ENCODE measurements at regions not wholly inside any gene's neighbourhood (a gene's known extent, or its start where the extent isn't known, plus 50 kb on each side); places are given as distances from the start of the nearest gene placed in this dataset.
"Not testable (repeated sequence)": the region's sequence is repeated elsewhere in the genome, so short reads cannot be mapped to it uniquely, and the experiment has no call there.

- no peak for DNase-seq
- in situ Hi-C loops (cut with HindIII; ENCODE audit: low pct_ligation_motif_present, low pct_unique_long_range_greater_than_20kb, low sequenced_read_pairs), result no loop called here
Measured at GRCh38 chr12:19744705-19745218, 305.5 kb downstream of the AEBP2 start.

GRCh38 chr12:19746471-19746870 lies 307.2 kb downstream of the AEBP2 start:
- no peak for DNase-seq
- in situ Hi-C loops (cut with HindIII; ENCODE audit: low pct_ligation_motif_present, low pct_unique_long_range_greater_than_20kb, low sequenced_read_pairs), result no loop called here

- in situ Hi-C loops (cut with HindIII; ENCODE audit: low pct_ligation_motif_present, low pct_unique_long_range_greater_than_20kb, low sequenced_read_pairs), result no loop called here
Measured at GRCh38 chr12:19749906-19750574, 310.7 kb downstream of the AEBP2 start.

GRCh38 chr12:19751078-19751477 lies 311.8 kb downstream of the AEBP2 start:
- DNase-seq, result no peak
- in situ Hi-C loops (cut with HindIII; ENCODE audit: low pct_ligation_motif_present, low pct_unique_long_range_greater_than_20kb, low sequenced_read_pairs), result no loop called here

More at GRCh38 chr12:19749906-19750574, 310.7 kb downstream of the AEBP2 start:
- no peak for DNase-seq

- in situ Hi-C loops (cut with HindIII; ENCODE audit: low pct_ligation_motif_present, low pct_unique_long_range_greater_than_20kb, low sequenced_read_pairs), result no loop called here
- DNase-seq, result no peak
Measured at GRCh38 chr12:19752712-19753111, 313.4 kb downstream of the AEBP2 start.

GRCh38 chr12:19755136-19755535 lies 315.8 kb downstream of the AEBP2 start:
- DNase-seq, result no peak
- in situ Hi-C loops (cut with HindIII; ENCODE audit: low pct_ligation_motif_present, low pct_unique_long_range_greater_than_20kb, low sequenced_read_pairs), result no loop called here

- in situ Hi-C loops (cut with HindIII; ENCODE audit: low pct_ligation_motif_present, low pct_unique_long_range_greater_than_20kb, low sequenced_read_pairs), result no loop called here
- DNase-seq, result peak; percentile 52
Measured at GRCh38 chr12:19757317-19757877, 318.1 kb downstream of the AEBP2 start.

GRCh38 chr12:19759227-19759626 lies 319.9 kb downstream of the AEBP2 start:
- DNase-seq, result no peak
- in situ Hi-C loops (cut with HindIII; ENCODE audit: low pct_ligation_motif_present, low pct_unique_long_range_greater_than_20kb, low sequenced_read_pairs), result no loop called here

DNA sequence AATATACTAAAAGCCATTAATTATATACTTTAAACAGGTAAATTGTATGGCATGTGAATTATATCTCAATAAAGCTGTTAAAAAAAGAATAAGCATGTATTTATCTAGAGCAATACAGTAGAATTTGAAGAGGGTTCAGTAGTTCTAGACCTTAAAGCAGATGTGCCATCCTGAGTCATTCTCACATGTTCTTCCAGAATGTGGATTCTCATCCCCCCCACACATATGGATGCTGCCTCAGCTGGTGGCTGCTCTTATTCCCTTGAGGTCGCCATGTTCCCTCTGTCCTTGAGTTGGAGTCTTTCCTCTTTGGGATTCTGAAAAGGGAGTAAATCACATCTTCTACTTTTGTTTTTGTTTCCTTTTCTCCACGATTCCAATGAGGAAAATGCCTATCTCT lies 321.3 kb downstream of the AEBP2 start:
- in situ Hi-C loops (cut with HindIII; ENCODE audit: low pct_ligation_motif_present, low pct_unique_long_range_greater_than_20kb, low sequenced_read_pairs), result no loop called here
- DNase-seq, result no peak

- DNase-seq, result no peak
- in situ Hi-C loops (cut with HindIII; ENCODE audit: low pct_ligation_motif_present, low pct_unique_long_range_greater_than_20kb, low sequenced_read_pairs), result no loop called here
Measured at GRCh38 chr12:19761463-19761862, 322.2 kb downstream of the AEBP2 start.

DNA sequence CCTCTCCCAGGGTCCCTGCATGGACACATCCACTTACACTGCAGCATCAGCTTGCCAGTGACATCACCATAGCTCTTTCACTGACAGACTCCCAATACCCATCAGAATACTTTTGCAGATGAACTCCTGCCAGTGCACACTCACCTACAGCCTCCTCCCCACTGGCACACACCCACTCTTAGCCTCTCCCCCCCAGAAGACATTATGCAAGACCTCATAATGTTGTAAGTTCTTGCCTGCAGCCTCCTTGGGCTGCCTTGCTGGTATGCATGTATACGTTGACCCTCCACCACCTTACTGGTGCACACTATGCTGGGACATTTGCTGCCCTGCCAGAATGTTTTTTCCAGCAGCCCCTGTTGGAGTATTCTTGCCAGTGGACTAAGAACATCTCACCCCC lies 324.2 kb downstream of the AEBP2 start:
- no peak for DNase-seq
- in situ Hi-C loops (cut with HindIII; ENCODE audit: low pct_ligation_motif_present, low pct_unique_long_range_greater_than_20kb, low sequenced_read_pairs), result no loop called here

DNA sequence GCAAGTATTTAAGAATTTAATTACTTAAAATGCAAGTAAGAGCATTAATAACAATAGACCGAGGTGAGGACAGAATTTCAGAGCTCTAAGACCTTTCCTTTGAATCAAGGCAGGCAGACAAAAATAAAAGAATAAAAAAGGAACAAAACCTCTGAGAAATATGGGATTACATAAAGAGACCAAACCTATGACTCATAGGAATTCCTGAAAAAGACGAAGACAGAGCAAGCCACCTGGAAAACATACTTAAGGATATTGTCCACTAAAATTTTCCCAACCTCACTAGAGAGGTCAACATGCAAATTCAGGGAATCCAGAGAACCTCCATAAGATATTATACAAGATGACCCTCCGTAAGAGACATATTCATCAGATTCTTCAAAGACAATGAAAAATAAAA lies 325.1 kb downstream of the AEBP2 start:
- no peak for DNase-seq
- in situ Hi-C loops (cut with HindIII; ENCODE audit: low pct_ligation_motif_present, low pct_unique_long_range_greater_than_20kb, low sequenced_read_pairs), result no loop called here

DNA sequence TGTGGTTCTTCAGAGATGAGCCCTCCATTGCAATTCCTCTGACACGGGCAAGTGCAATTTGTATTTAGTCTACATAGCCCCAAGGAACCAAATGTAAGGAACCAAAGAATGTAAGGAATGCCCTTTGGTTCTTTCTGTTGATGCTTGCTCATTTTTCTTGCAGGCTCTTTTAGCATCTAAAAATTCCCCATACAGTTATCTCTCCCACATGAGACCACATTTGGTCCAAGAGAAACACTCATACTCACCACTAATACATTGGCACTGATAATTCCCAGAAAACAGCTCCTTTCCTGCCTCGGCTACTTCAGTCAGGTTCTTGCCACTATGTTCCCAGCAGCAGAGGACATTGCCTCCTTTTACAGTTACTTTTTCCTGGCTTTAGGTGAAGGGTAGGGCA lies 332.6 kb downstream of the AEBP2 start:
- in situ Hi-C loops (cut with HindIII; ENCODE audit: low pct_ligation_motif_present, low pct_unique_long_range_greater_than_20kb, low sequenced_read_pairs), result no loop called here
- DNase-seq, result no peak

DNA sequence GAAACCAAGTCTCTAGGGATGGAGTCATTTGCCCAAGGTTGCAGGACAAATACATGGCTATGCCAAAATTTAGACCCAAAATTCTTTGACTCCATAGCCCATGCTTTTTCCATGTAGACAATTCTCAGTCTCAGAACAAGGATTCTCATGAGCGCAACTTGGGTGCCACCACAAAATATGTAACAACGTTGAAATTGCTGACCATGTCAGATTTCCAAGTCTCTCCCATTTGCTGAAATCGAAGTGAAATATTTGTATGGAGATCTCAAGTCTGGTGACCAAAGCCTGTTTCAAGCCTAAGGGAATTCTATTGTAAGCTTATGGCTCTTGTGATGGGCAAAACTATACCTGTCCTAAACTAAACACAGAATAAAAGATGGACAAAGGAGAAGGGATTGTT lies 333.5 kb downstream of the AEBP2 start:
- no peak for DNase-seq
- in situ Hi-C loops (cut with HindIII; ENCODE audit: low pct_ligation_motif_present, low pct_unique_long_range_greater_than_20kb, low sequenced_read_pairs), result no loop called here

DNA sequence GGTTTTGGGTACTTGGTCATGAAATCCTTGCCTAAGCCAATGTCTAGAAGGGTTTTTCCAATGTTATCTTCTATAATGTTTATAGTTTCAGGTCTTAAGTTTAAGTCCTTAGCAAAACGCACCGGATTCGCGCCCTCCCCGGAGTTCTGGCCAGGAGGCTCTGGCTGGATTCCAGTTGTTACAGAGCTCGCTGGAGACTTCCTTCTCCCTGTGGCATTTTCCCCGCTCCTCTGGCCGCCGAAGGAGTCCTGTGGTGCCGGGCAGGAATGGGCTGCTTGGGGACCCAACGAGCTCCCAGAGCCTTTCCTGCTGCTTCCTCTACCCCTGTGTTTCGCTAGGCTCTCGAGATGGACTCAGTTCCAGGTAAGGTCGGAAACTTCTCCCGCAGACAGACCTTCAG lies 335.9 kb downstream of the AEBP2 start:
- in situ Hi-C loops (cut with HindIII; ENCODE audit: low pct_ligation_motif_present, low pct_unique_long_range_greater_than_20kb, low sequenced_read_pairs), result no loop called here

DNA sequence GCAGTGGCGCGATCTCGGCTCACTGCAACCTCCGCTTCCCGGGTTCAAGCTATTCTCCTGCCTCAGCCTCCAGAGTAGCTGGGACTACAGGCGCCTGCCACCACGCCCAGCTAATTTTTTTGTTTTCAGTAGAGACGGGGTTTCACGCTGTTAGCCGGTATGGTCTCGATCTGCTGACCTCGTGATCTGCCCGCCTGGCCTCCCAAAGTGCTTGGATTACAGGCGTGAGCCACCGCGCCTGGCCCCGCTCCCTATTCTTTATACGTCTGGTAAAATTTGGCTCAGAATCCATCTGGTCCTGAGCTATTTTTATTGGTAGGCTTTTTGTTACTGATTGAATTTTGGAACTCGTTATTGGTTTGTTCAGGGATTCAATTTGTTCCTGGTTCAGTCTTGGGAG lies 336.7 kb downstream of the AEBP2 start:
- DNase-seq; in situ Hi-C loops (cut with HindIII; ENCODE audit: low pct_ligation_motif_present, low pct_unique_long_range_greater_than_20kb, low sequenced_read_pairs): not testable (repeated sequence)

More for the DNA sequence above, 335.9 kb downstream of the AEBP2 start:
- DNase-seq, result no peak

DNA sequence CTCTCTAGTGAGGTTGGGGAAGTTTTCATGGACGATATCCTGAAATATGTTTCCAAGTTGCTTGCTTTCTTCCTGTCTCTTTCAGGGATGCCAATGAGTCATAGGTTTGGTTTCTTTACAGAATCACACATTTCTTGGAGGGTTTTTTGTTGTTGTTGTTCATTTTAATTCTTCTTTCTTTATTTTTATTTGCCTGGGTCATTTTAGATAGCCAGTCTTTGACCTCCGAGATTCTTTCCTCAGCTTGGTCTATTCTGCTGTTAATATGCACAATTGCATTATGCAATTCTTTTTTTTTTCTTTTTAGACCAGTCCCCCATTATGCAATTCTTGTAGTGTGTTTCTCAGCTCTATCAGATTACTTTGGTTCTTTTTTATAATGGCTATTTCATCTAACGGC lies 338.9 kb downstream of the AEBP2 start:
- DNase-seq, result no peak
- in situ Hi-C loops (cut with HindIII; ENCODE audit: low pct_ligation_motif_present, low pct_unique_long_range_greater_than_20kb, low sequenced_read_pairs), result no loop called here

GRCh38 chr12:19778797-19779196 lies 339.5 kb downstream of the AEBP2 start:
- in situ Hi-C loops (cut with HindIII; ENCODE audit: low pct_ligation_motif_present, low pct_unique_long_range_greater_than_20kb, low sequenced_read_pairs), result no loop called here
- DNase-seq, result no peak

GRCh38 chr12:19779395-19780056 lies 340.2 kb downstream of the AEBP2 start:
- DNase-seq, result no peak
- in situ Hi-C loops (cut with HindIII; ENCODE audit: low pct_ligation_motif_present, low pct_unique_long_range_greater_than_20kb, low sequenced_read_pairs), result no loop called here

DNA sequence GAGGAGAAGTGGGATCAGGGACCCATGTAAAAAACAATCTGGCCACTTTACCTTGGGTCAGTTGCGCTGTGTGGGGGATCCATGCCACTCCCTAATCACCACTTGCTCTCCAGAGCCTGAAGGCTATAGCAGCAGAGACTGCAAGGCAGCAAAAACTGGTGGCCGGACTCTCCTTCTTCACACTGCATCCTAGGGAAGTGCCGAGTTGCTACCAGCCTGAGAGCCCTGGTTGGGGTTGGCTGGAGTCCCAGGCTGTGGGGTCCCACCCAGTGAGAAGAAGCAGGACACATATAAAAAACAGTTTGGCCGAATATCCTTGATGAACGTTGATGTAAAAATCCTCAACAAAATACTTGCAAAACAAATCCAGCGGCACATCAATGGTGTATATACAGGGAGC lies 341.2 kb downstream of the AEBP2 start:
- DNase-seq, result no peak
- in situ Hi-C loops (cut with HindIII; ENCODE audit: low pct_ligation_motif_present, low pct_unique_long_range_greater_than_20kb, low sequenced_read_pairs), result no loop called here
